ENCODE measurements at regions not wholly inside any gene's neighbourhood (a gene's known extent, or its start where the extent isn't known, plus 50 kb on each side); places are given as distances from the start of the nearest gene placed in this dataset.

GRCh38 chr1:14303011-14303410, 295.5 kb upstream of the KAZN start:
- TF ChIP-seq CTCF (IDR thresholded peaks at IDR 0.05) (no peak), POLR2A (IDR thresholded peaks at IDR 0.05; ENCODE audit: low read depth) (no peak)
